ENCODE measurements at regions not wholly inside any gene's neighbourhood (a gene's known extent, or its start where the extent isn't known, plus 50 kb on each side); places are given as distances from the start of the nearest gene placed in this dataset.

DNA sequence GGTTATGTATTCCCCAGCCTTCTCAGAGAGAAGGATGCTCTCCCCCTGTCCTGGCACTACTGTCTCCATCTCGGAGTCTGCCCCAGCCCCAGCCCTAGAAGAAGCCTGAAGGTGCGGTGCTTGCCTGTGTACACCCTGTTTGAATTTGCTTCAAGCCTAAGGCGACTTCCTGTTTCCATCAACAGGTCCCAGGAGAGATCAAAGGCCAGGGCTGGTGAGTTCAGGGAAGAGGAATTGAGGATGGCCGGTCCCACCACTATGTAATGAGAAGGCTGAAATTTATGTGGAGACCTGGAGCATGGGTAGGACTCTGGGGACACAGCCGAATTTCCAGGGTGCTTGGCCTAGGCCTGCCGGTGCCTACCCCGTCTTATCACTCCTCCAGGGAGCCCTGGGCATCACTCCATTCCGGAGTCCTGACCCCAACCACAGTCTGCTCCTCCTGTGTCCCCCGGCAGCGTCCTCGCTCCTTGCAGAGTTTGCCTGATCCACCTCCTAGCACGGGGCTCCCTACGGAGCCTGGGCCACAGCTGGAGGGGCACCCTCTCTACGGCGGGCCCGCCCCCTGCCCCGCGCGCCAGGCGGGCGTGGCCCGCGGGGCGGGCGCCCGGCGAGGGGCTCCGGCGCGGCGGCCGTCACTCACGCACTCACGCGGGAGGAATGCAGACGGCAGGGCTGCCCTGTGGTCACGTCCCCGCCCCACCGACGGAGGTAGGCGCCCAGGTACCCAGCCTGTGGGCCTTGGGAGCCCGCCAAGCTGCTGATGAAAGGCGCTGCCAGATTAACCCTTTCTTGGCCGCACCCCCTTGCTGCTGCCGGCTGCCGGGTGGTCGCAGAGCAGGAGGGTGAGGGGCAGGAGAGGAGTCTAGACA lies 53.8 kb upstream of the TAC4 start:
- TF ChIP-seq, protein P1, sequence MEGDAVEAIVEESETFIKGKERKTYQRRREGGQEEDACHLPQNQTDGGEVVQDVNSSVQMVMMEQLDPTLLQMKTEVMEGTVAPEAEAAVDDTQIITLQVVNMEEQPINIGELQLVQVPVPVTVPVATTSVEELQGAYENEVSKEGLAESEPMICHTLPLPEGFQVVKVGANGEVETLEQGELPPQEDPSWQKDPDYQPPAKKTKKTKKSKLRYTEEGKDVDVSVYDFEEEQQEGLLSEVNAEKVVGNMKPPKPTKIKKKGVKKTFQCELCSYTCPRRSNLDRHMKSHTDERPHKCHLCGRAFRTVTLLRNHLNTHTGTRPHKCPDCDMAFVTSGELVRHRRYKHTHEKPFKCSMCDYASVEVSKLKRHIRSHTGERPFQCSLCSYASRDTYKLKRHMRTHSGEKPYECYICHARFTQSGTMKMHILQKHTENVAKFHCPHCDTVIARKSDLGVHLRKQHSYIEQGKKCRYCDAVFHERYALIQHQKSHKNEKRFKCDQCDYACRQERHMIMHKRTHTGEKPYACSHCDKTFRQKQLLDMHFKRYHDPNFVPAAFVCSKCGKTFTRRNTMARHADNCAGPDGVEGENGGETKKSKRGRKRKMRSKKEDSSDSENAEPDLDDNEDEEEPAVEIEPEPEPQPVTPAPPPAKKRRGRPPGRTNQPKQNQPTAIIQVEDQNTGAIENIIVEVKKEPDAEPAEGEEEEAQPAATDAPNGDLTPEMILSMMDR (conservative IDR thresholded peaks at IDR 0.05; ENCODE audit: low read depth, low read length): no peak
- TF ChIP-seq MAZ (IDR thresholded peaks at IDR 0.05; ENCODE audit: borderline replicate concordance, low read depth, low read length) (no peak), RFX5 (IDR thresholded peaks at IDR 0.05; ENCODE audit: low read depth, low read length) (no peak), FOS (IDR thresholded peaks at IDR 0.05; ENCODE audit: low read depth, low read length) (no peak)

All from IMR-90 (cell line).